GM12865 (cell line): ENCODE measurements at regions not wholly inside any gene's neighbourhood (a gene's known extent, or its start where the extent isn't known, plus 50 kb on each side); places are given as distances from the start of the nearest gene placed in this dataset.

Experiments
- DNase-seq: peaks from one replicate; pipeline ENCODE4 v3.0.0; 2010; ENCODE audit warnings: low read depth
- H3K4me3 ChIP-seq: 2 replicates; pipeline ENCODE4 v1.5.1; 2011; ENCODE audit warnings: mild to moderate bottlenecking, low read depth, low read length, control low read depth
- TF ChIP-seq, protein P1 (sequence below): IDR thresholded peaks from 2 replicates; pipeline ENCODE4 v1.5.1; 2011; ENCODE audit warnings: low read length, control low read depth, low read depth, inconsistent platforms; ENCODE audit not compliant: insufficient read depth; ENCODE audit errors: missing control alignments

DNA sequence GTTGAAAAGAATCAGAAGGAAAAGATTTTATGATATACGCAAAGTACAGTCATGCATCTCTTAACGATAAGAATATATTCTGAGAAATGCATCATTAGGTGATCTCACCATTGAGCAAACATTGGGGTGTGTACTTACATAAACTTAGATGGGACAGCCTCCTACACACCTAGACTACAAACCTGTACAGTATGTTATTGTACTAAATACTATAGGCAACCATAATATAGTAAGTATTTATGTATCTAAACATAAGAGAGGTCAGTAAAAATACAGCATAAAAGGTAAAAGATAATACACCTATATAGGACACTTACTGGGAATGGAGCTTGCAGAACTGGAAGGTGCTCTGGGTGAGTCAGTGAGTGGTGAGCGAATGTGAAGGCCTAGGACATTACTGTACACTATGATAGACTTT, 254.6 kb downstream of the SPRY2 start:
- TF ChIP-seq, protein P1, sequence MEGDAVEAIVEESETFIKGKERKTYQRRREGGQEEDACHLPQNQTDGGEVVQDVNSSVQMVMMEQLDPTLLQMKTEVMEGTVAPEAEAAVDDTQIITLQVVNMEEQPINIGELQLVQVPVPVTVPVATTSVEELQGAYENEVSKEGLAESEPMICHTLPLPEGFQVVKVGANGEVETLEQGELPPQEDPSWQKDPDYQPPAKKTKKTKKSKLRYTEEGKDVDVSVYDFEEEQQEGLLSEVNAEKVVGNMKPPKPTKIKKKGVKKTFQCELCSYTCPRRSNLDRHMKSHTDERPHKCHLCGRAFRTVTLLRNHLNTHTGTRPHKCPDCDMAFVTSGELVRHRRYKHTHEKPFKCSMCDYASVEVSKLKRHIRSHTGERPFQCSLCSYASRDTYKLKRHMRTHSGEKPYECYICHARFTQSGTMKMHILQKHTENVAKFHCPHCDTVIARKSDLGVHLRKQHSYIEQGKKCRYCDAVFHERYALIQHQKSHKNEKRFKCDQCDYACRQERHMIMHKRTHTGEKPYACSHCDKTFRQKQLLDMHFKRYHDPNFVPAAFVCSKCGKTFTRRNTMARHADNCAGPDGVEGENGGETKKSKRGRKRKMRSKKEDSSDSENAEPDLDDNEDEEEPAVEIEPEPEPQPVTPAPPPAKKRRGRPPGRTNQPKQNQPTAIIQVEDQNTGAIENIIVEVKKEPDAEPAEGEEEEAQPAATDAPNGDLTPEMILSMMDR = no peak
- no peak for DNase-seq
- no peak overlapping the region for H3K4me3 ChIP-seq

DNA sequence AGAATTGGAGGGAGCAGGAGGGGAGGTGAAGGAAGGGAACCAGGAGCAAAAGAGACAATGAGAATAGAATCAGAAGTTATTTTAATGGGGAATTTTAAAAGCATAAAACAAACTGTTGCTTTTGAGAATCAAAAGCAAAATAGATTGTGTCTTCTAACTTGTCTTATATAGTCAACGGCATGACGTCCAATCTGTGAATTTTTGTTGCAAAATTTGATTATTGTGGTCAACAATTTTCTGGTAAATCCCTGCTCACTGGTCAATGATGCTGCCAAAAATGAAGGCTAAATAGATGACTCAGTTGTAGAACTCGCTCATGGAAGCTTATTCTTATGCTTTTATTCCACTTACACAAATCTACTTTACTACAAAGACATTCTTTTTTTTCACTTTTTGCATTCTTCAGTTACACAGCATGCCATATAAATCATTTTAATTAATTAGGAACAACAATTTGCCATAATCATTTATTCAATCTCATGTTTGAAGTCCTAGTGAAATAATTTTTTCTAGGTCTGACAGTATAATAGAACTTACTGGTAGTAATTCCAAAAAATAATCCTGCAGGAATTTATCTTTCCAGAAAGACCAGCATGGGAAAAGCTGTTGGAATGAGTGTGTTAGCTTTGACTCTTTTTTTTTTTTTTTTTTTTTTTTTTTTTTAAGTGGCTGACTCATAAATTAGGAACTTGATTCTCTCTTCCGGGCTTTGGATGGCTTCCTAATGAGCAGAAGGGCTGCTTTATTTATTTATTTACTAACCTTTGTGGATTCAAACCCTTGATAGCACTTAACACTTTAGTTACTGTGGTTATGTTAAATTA, 256.9 kb downstream of the SPRY2 start:
- TF ChIP-seq, protein P1 = no peak
- no peak for DNase-seq
- H3K4me3 ChIP-seq = no peak overlapping the region

DNA sequence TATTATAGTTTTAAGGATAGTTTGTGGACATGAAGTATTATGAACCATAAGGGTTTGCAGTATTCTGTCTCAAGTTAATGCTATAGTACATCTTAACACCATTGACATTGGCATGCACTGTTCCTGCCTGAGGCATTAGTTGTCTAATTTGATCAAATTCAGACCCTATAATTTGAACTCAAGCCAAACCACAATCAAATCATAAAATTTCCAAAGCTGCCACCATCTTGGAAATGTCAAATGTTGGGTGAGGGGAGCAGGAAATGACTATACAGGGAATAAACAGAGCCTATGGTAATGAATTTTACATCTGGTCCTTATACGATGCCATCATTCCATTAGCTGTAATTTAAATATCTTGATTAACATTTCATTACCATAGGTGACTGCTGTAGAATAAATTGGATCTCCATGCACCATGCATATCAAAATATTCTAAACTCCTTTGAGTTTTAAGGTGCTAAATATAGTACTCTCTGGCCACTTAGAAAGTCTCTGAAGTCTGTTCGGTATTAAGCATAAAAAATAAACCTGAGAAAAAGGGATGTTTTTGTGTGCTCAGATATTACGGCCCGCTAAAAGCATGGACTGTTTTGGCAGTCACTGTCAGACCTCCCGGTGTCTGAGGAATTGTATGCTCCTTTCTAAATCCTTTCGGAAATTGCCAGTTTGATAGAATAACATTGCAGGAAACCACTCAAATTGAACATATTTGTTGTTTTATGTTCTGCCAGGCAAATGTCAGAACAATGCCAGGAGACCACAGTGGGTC, 257.7 kb downstream of the SPRY2 start:
- no peak overlapping the region for H3K4me3 ChIP-seq
- DNase-seq = no peak
- TF ChIP-seq, protein P1 = no peak

DNA sequence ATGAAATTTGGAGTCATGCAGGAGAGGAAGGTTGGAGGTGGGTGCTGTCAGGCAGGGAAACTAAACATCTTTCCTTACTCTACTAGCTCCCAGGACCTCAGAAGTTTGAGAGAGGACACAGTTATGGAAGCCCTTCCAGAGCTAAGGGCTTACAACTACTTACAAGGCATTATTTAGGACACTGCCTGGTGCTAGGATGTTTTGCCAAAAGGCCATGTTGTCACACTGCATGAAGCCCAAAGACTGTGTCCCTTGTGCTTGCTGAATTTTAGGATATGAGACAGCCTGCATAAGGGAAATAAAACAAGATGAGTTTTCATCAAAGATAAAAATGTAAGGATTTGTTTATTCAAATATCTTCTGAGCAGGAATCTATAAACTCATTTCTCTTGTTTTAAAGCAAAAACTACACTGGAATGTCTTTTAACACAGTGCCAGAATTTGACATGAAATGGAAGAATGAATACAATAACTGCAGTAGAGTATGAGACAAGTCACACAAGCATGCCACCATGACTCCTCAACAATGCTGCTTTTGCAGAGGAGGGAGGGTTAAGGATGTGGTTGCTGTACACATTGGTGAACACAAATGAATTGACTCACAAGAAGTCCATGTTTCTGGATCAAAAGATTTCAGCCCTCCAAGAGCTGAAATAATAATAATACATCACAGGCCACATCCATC, 258.4 kb downstream of the SPRY2 start:
- TF ChIP-seq, protein P1 = no peak
- DNase-seq = no peak
- H3K4me3 ChIP-seq = no peak overlapping the region

DNA sequence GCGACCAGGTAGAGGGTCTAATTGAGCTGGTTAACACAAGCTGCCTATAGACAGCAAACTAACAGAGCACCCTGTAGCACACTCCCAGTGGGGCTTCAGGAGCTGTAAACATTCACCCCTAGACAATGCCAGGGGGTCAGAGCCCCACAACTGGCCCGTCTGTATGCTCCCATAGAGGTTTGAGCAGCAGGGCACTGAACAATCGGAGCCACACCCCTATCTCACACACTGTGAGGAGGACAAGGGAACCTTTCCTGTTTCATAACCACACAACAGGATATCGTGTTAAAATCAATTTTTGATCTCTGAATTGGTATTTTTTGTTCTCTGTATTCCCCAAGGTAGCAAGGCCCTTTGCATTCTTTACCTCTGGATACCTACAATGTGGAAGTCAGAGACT, 266.1 kb downstream of the SPRY2 start:
- TF ChIP-seq, protein P1 = no peak
- DNase-seq = no peak
- H3K4me3 ChIP-seq = no peak overlapping the region

DNA sequence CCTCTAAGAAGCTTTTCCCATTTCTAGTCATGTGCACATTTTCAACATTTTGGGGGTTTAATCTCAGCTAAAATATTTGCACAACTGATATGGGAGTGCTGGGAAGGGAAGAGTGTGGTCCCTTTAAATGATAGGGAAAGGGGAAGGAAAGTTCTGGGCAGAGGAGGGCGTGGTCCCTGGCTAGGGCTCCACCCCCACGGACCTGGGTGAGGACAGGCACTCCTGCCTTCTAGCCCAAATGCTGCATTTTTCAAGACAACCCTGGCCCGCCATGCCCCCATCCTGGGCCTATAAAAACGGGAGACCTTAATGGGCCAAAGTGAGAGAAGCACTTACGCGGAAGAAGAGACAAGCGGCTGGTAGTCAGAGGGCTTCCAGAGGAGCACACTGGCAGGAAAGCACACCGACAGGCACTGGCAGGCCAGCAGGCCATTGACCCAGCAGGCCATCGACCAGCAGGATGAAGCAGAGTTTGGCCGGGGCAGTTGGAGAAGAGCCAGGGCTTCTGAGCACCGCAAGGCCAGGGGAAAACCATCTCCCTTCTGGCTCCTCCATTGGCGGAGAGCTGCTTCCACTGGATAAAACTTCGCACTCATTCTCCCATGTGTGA, 266.7 kb downstream of the SPRY2 start:
- DNase-seq = no peak
- no peak overlapping the region for H3K4me3 ChIP-seq
- TF ChIP-seq, protein P1 = no peak
